CD4-positive, alpha-beta T cell treated with Interleukin-4 for 1 hour (primary cell): ENCODE measurements at regions not wholly inside any gene's neighbourhood (a gene's known extent, or its start where the extent isn't known, plus 50 kb on each side); places are given as distances from the start of the nearest gene placed in this dataset.
"Not testable (repeated sequence)": the region's sequence is repeated elsewhere in the genome, so short reads cannot be mapped to it uniquely, and the experiment has no call there.

Experiments used
- DNase-seq, 2 donors: peaks; one replicate each; pipeline ENCODE4 v3.0.0-alpha.2; 2020 to 2022

GRCh38 chr4:126961661-126962060, 671.1 kb upstream of the INTU start:
- no peak for DNase-seq

GRCh38 chr4:126965877-126966276, 666.9 kb upstream of the INTU start:
- no peak for DNase-seq

- DNase-seq, result no peak
These were observed 663.2 kb upstream of the INTU start for GRCh38 chr4:126969360-126970235.

- DNase-seq, result no peak
These were observed 659.6 kb upstream of the INTU start for GRCh38 chr4:126973201-126973600.

GRCh38 chr4:126976850-126977632, 655.7 kb upstream of the INTU start:
- no peak for DNase-seq

- no peak for DNase-seq
These were observed 646.8 kb upstream of the INTU start for GRCh38 chr4:126986005-126986404.

GRCh38 chr4:126986828-126987227, 645.9 kb upstream of the INTU start:
- no peak for DNase-seq

GRCh38 chr4:126991965-126992364, 640.8 kb upstream of the INTU start:
- no peak for DNase-seq

- no peak for DNase-seq
These were observed 639.8 kb upstream of the INTU start for GRCh38 chr4:126992910-126993309.

GRCh38 chr4:126993351-126993750, 639.4 kb upstream of the INTU start:
- DNase-seq, result no peak

GRCh38 chr4:126995235-126995634, 637.5 kb upstream of the INTU start:
- no peak for DNase-seq

- DNase-seq, result no peak
These were observed 632.6 kb upstream of the INTU start for GRCh38 chr4:127000110-127000509.

- DNase-seq, result no peak
These were observed 631.9 kb upstream of the INTU start for GRCh38 chr4:127000846-127001245.

GRCh38 chr4:127001933-127002332, 630.8 kb upstream of the INTU start:
- DNase-seq, result no peak

GRCh38 chr4:127006446-127006877, 626.3 kb upstream of the INTU start:
- DNase-seq, result no peak

- DNase-seq, result no peak
These were observed 625.5 kb upstream of the INTU start for GRCh38 chr4:127007305-127007704.

- no peak for DNase-seq
These were observed 620.2 kb upstream of the INTU start for GRCh38 chr4:127012549-127012948.

GRCh38 chr4:127015667-127016117, 617.1 kb upstream of the INTU start:
- DNase-seq, result no peak

GRCh38 chr4:127018381-127018780, 614.4 kb upstream of the INTU start:
- no peak for DNase-seq

GRCh38 chr4:127020831-127021230, 611.9 kb upstream of the INTU start:
- not testable (repeated sequence) for DNase-seq

GRCh38 chr4:127036296-127036695, 596.5 kb upstream of the INTU start:
- no peak for DNase-seq

- DNase-seq, result no peak
These were observed 586.9 kb upstream of the INTU start for GRCh38 chr4:127045861-127046260.

GRCh38 chr4:127047930-127048329, 584.8 kb upstream of the INTU start:
- no peak for DNase-seq
